NCI-H2171 treated with DMSO at 0.1 percent for 48 hours (cell line): ENCODE measurements at regions not wholly inside any gene's neighbourhood (a gene's known extent, or its start where the extent isn't known, plus 50 kb on each side); places are given as distances from the start of the nearest gene placed in this dataset.

Experiments
- DNase-seq: peaks from one replicate; lab custom pipeline; 2025; lab: John Stamatoyannopoulos, UW

GRCh38 chr17:54836723-54837462, 63.8 kb upstream of the TOM1L1 start:
- DNase-seq, result no peak

- DNase-seq, result no peak
These were observed 61.8 kb upstream of the TOM1L1 start for GRCh38 chr17:54838651-54839421.

- no peak for DNase-seq
These were observed 61.2 kb upstream of the TOM1L1 start for GRCh38 chr17:54839447-54839846.

- no peak for DNase-seq
These were observed 59.6 kb upstream of the TOM1L1 start for GRCh38 chr17:54840885-54841591.

GRCh38 chr17:54841656-54842055, 59.0 kb upstream of the TOM1L1 start:
- DNase-seq, result no peak

- DNase-seq, result no peak
These were observed 56.4 kb upstream of the TOM1L1 start for GRCh38 chr17:54844233-54844632.

GRCh38 chr17:54848368-54848987, 52.2 kb upstream of the TOM1L1 start:
- no peak for DNase-seq

GRCh38 chr17:54849660-54850059, 51.0 kb upstream of the TOM1L1 start:
- no peak for DNase-seq
